ENCODE measurements at regions not wholly inside any gene's neighbourhood (a gene's known extent, or its start where the extent isn't known, plus 50 kb on each side); places are given as distances from the start of the nearest gene placed in this dataset.

DNA sequence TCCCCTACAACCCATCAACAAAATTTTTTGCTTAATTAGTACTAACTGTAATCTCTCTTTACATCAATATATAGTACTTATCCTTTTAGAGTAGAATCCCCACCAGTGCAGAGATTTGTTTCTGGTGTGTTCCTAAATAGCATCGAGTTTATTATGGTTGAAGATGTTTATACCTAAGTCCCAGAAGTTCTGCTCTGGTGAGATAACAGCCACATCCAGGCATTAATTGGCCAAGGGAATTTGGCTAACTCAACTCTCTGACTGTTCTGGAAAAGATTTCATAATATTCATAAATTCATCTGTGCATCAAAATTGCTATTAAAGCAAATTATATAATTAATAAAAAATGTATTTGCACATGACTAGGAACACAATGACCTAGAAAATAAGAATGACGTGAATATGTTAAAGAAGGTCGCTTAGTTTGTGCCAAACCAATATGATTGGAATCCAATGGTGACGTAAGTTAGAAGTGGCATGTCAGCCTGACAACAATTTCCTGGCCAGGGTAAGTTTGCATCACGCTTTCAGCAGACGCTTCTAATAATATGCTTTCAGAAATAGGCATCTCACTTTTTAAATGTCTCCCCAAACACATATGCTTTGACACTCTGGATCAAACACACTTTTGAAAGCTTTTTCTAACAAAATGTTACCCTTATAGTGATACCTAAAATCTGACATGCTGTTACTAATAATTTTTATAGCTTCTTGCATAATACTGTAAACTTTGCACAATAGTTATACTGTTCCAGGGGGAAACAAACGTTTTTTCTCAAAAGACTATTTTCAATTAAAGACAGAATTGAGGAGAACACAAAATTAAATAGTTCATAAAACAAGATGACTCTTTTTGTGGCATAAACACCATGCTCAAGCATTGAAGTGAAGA lies 236.7 kb downstream of the TENT5A start:
- H4K5ac ChIP-seq (ENCODE audit: insufficient read length, low read depth, low read length), result no peak overlapping the region
- no peak overlapping the region for H2AFZ ChIP-seq (ENCODE audit: low read length)
- no peak overlapping the region for H2BK20ac ChIP-seq (ENCODE audit: low read length)
- H3K79me1 ChIP-seq (ENCODE audit: low read depth, low read length), result no peaks in the 10 kb centered on the region
- no peak overlapping the region for H2BK5ac ChIP-seq (ENCODE audit: low read depth, low read length)
- no peak overlapping the region for H2BK12ac ChIP-seq (ENCODE audit: low read depth, low read length)
- no peak overlapping the region for H4K8ac ChIP-seq (ENCODE audit: extremely low read depth, insufficient read depth, low read length)
- H3K4me2 ChIP-seq (ENCODE audit: insufficient read depth in 1 of 2, low read depth in 2 of 2, low read length in 2 of 2), result no peak overlapping the region
- H3K18ac ChIP-seq (ENCODE audit: extremely low read depth, low read length), result no peak overlapping the region
- 86% methylated on average over 7 of the region's 7 CpGs; no CpG with 5 or more reads in 1 of the 2 experiments for WGBS, 2 experiments (ENCODE audit: extremely low coverage in 1 of 2, insufficient coverage in 1 of 2, insufficient read length in 1 of 2, insufficient replicate concordance in 2 of 2, low coverage in 1 of 2, low lambda C conversion rate in 2 of 2, missing lambda C conversion rate in 1 of 2)
- H3K27ac ChIP-seq (ENCODE audit: low read depth, low read length), result no peak overlapping the region
- H3K79me2 ChIP-seq (ENCODE audit: control insufficient read depth in 1 of 2, insufficient read depth in 2 of 2, low read length in 2 of 2), result no peaks in the 10 kb centered on the region
- no peak overlapping the region for H3K14ac ChIP-seq (ENCODE audit: insufficient read length)
- H3K9ac ChIP-seq (replicated peaks in 1 of 4; ENCODE audit: extremely low read depth in 1 of 4, low read depth in 3 of 4, low read length in 3 of 4), result no peak overlapping the region
- ChIA-PET CTCF (ENCODE audit: partially characterized antibody) (interaction anchor here (0.6 kb wide), 1 partner anchor 16 kb away, joined by 5 read pairs; no protein-coding TSS in a partner anchor), POLR2A (ENCODE audit: partially characterized antibody) (no interaction called here)
- no peak overlapping the region for H3K23ac ChIP-seq (ENCODE audit: insufficient read length)
- no peaks in the 10 kb centered on the region for H4K20me1 ChIP-seq (replicated peaks in 1 of 2; ENCODE audit: control insufficient read depth in 1 of 2, insufficient read depth in 2 of 2, low read length in 2 of 2)
- no peak overlapping the region for H4K91ac ChIP-seq (replicated peaks; ENCODE audit: insufficient read length, low read length)
- H3K4me3 ChIP-seq (ENCODE audit: extremely low read depth in 1 of 4, insufficient read depth in 2 of 4, low read depth in 3 of 4, low read length in 4 of 4), result no peak overlapping the region
- H3K4ac ChIP-seq (replicated peaks; ENCODE audit: insufficient read length, low read depth, low read length), result no peak overlapping the region
- no peak for DNase-seq (ENCODE audit: low read depth in 1 of 2, low spot score in 2 of 2)
- no peaks in the 10 kb centered on the region for H3K9me3 ChIP-seq (ENCODE audit: insufficient read depth in 2 of 2, low read depth in 1 of 2, low read length in 1 of 2)
- H2BK15ac ChIP-seq (ENCODE audit: low read length), result no peak overlapping the region
- no peaks in the 10 kb centered on the region for H3K4me1 ChIP-seq (replicated peaks in 1 of 4; ENCODE audit: control insufficient read depth in 3 of 4, insufficient read depth in 4 of 4, low read length in 3 of 4)
- FAIRE-seq, result no peak
- H3K27me3 ChIP-seq (replicated peaks in 1 of 4; ENCODE audit: control insufficient read depth in 3 of 4, extremely low read depth in 1 of 4, insufficient read depth in 3 of 4, low read length in 3 of 4), result no peaks in the 10 kb centered on the region
- no peak overlapping the region for H3K56ac ChIP-seq (replicated peaks; ENCODE audit: insufficient read length, low read depth, low read length)
- H3K23me2 ChIP-seq (ENCODE audit: low read depth, low read length), result peaks cover 1% of the 10 kb centered on the region; the same call in 1 of the 2 replicates
- H2AK5ac ChIP-seq (ENCODE audit: low read depth, low read length), result no peak overlapping the region
- no peak overlapping the region for H2BK120ac ChIP-seq (replicated peaks; ENCODE audit: low read depth, low read length)
- H3K36me3 ChIP-seq (ENCODE audit: control insufficient read depth in 2 of 4, insufficient read depth in 4 of 4, low read length in 3 of 4), result no peaks in the 10 kb centered on the region
- no peak for TF ChIP-seq KDM5A (IDR thresholded peaks at IDR 0.05; ENCODE audit: low read length)
- TF ChIP-seq BACH1 (IDR thresholded peaks at IDR 0.05; ENCODE audit: low read length), result no peak
- no peak for TF ChIP-seq EGR1 (IDR thresholded peaks at IDR 0.05; ENCODE audit: borderline replicate concordance, low read depth, low read length)
- TF ChIP-seq RBBP5 (IDR thresholded peaks at IDR 0.05; ENCODE audit: borderline replicate concordance, low read depth, low read length), result no peak
- TF ChIP-seq POLR2AphosphoS5 (IDR thresholded peaks at IDR 0.05; ENCODE audit: low read depth, low read length), result no peak
- no peak for TF ChIP-seq RAD21 (IDR thresholded peaks at IDR 0.05 in 1 of 2, conservative IDR thresholded peaks at IDR 0.05 in 1 of 2; ENCODE audit: low read depth in 2 of 2, low read length in 2 of 2)
- TF ChIP-seq, protein P1, sequence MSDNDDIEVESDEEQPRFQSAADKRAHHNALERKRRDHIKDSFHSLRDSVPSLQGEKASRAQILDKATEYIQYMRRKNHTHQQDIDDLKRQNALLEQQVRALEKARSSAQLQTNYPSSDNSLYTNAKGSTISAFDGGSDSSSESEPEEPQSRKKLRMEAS (IDR thresholded peaks at IDR 0.05), result no peak
- TF ChIP-seq, protein P2, sequence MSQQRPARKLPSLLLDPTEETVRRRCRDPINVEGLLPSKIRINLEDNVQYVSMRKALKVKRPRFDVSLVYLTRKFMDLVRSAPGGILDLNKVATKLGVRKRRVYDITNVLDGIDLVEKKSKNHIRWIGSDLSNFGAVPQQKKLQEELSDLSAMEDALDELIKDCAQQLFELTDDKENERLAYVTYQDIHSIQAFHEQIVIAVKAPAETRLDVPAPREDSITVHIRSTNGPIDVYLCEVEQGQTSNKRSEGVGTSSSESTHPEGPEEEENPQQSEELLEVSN (IDR thresholded peaks at IDR 0.05), result no peak
- no peak for TF ChIP-seq EZH2 (IDR thresholded peaks at IDR 0.05; ENCODE audit: low read depth, low read length, severe bottlenecking)
- no peak for TF ChIP-seq SP2 (IDR thresholded peaks at IDR 0.05; ENCODE audit: low read length)
- TF ChIP-seq FOSL1 (IDR thresholded peaks at IDR 0.05; ENCODE audit: insufficient read depth, low read depth, low read length), result no peak
- TF ChIP-seq YY1 (IDR thresholded peaks at IDR 0.05; ENCODE audit: low read depth, low read length), result no peak

Data from H1 (cell line).